Hematopoietic multipotent progenitor cell treated with erythropoietin and hydrocortisone succinate and interleukin-3 and kit ligand, for 4 days (in vitro differentiated cells): ENCODE measurements at regions not wholly inside any gene's neighbourhood (a gene's known extent, or its start where the extent isn't known, plus 50 kb on each side); places are given as distances from the start of the nearest gene placed in this dataset.
A peak's percentile ranks its signal among the peaks of the same experiment; 100 is the strongest.

Experiments
- DNase-seq: peaks from one replicate; pipeline ENCODE4 v3.0.0-alpha.2; 2015

DNA sequence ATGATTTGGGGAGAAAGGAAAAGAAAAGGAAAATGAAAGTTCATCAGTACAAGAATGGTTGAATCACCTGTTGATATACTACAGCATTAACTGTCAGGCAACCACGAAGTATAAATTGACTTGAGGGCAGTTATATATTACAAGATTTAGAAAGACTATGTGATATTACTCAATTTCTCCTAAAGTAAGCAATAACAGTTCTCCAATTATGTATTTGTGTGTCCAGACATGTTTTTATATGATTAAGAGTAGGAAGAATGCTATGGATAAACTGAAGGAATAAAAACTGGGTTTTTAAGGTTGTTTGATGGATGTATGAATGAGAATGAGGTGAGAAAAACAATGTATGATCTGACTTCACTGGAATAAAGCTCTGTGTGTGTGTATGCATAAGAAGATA is 2234.4 kb downstream of the ARAP2 start:
- no peak for DNase-seq

DNA sequence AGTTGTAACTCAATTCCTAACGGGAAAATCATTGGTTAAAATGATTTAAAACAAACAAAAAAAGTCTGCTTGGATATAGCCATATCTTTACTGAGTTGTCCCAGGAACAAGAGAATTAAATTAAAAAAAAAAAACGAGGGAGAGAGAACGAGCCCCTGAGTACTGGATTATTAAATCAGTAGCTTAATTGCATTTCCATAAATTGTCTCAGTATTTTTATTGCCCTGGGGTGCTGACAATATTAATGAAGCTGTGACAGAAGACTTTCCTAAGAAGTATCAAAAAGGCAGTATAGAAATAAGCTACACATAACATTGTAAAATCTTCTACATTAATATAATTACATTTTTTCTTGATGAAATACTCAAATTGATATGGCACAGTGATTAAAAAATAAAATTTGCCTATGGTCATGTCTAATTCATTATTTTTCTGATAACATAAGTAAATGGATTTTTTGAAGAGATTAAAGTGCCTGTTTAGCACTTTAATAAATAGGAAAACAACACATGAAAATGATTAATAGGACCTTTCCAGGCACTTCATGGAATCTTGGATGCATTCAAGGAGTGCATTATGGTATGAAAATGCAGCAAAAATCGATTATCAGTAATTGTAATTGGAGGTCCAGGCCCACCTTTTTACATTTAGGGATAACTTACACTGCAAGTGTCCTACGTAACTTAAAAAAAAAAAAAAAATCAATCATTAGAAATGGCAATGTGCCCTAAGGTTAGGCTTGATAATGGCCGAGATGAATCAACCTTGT is 2233.4 kb downstream of the ARAP2 start:
- no peak for DNase-seq

DNA sequence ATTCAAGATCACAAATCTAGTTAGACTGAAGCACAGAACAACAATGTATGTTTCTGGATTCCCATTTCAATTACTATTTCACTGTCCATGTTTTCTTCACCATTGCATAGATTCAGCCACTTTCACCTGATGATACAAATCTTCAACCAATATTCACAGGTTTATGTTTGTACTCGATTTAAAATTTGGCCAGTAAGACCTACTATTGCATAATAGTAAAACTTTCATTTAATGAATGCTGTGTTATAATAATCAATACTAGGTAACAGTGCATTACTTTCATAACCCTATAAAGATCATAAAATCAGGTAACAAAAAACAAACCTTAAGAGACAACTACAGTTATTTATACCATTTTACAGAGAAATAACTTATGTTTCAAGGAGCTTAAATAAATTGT is 2209.1 kb downstream of the ARAP2 start:
- no peak for DNase-seq

DNA sequence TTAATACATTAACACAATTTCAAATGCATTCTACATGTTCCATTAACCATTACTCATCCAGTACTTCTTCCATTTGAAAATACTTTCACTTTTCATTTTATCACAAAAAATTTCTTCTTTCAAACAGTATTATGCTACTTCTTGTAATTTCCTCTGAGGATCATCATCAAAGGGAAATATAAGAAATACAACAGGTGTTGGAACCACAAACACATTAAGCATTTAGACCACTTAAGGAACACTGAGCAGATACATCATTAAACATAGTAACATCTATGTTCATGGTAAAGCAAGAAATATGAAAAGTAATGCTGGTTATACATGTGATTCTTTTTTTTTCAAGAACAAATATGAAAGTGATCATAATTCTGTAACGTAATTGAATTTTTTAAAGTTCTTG is 2207.0 kb downstream of the ARAP2 start:
- no peak for DNase-seq

DNA sequence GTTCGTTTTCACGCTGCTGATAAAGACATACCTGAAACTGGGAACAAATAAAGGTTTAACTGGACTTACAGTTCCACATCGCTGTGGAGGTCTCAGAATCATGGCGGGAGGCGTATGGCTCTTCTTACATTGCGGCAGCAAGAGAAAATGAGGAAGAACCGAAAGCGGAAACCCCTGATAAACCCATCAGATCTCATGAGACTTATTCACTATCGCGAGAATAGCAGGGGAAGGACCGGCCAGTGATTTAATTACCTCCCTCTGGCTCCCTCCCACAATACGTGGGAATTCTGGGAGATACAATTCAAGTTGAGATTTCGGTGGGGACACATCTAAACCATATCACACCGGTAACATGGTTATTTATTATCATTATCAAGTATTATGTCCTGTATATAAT is 2204.5 kb downstream of the ARAP2 start:
- DNase-seq = no peak

DNA sequence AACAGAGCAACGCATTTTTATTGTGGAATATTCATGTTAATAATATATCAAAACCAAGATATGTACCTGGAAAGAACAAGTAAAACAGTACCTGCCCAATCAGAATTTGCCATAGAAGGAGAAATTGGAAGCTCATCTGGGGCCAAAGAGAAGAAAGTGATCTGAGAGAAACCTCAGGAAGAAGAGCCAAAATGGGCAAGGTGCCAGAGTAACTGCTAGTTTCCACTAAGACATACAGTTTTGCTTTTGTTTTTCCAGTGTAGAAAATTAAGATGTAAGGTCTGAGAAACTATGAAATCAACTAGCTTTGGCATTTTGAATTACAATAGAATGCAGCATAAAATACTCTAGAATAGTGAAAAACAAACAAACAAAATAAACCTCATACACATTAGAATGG is 2201.2 kb downstream of the ARAP2 start:
- DNase-seq = peak; percentile 0

DNA sequence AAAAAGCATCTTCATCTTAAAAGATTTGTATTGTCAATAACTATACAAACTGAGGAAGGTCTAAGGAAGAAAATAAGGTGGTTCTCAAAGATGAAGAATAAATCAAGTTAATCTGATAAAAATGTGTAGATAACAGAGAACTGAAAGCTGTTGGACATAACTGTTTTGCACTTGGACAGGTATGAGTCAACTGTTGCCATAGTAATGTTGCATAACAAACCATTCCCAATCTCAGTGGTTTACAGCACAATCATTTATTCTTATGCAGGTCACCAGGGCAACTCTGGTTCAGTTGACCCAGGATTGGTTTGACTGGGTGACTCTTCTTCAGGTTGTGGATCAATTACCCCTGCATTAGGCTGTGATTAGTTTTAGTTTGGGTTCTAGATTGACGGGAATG is 2197.7 kb downstream of the ARAP2 start:
- no peak for DNase-seq

DNA sequence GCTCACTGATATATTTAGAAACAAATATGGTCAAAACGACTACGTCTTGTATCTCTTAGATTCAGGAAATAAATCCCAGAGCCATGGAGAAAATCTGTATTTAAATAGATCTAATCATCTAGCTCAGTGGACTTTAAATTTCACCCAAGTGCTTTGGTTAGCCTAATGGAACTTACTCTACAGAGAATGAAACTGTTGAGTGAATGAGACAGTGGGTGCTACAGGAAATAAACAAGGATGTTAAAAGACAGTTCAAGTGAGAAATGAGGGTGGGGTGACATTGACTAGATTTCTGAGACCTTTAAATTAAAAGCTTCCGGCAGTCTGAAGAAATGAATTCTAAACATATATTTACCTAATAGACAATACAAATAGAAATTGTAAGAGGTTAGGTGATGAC is 2197.0 kb downstream of the ARAP2 start:
- DNase-seq = no peak

DNA sequence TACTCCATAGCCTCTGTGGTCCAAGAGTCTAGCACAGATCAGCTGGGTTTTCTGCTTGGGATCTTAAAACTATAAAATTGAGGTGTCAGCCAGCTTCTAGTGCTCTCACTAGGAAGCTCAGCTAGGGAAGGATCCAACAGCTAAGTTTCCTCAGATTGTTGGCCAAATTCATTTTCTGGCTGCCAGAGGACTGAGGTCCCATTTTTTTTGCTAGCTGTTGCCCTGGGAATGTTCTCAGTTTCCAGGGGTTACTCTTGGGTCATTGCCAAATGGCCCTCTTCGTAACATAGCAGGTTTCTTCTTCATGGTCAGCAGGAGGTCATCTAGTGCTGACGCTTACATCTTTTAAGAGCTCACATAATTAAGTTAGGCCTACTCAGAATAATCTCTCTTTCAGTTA is 2178.2 kb downstream of the ARAP2 start:
- DNase-seq = no peak

DNA sequence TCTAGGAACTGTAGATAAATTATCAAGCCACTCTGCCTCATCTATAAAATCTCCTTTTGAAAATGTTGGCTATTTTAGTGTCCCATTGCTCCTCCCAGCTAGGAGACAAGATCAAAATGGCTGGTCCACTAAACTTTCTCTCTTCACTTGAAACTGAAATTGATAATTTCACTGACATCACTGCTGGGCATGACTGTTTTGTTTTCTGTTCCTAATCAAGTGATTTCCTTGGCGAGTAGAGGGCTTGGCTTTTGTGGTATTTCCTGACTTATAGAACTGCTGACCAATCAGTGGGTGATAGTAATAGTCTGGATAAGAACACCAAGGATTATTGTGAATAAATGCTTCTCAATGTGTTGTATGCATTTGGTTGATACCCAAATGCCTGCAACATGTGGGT is 2152.9 kb downstream of the ARAP2 start:
- DNase-seq = no peak

DNA sequence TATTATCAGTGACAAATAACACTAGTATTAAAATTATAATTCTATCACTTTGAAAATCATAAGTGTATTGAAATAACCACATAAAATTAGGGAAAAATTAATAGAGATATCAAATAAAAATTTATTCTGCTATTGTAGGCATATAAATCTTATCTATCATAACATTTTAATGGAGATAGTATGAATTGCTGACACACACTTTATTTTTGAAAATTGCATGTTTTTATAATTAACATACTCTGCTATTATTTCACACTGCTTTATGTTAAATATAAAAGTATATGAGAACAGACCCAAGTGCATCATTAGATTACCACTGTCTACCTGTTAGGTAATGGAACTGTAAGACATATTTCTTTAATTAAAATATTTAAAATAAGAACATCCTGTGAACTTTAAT is 2150.2 kb downstream of the ARAP2 start:
- no peak for DNase-seq

DNA sequence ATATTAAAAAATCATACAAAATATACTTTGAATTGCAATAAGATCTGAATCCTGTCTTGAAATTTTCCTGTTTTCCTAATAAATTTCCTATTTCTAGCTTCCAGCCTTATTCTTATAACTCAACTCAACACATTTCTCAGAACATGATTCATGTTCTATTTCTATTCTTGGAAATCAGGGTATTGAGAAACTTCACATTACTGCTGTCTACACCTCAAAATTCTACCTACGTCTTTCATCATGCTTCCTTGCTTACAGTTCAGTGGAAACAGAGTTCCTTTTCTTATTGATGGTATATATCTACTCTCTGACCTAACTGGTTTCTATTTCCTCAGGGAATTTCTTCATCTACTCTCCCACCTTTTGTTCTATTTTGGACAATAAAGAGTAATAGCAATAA is 2139.0 kb downstream of the ARAP2 start:
- no peak for DNase-seq

DNA sequence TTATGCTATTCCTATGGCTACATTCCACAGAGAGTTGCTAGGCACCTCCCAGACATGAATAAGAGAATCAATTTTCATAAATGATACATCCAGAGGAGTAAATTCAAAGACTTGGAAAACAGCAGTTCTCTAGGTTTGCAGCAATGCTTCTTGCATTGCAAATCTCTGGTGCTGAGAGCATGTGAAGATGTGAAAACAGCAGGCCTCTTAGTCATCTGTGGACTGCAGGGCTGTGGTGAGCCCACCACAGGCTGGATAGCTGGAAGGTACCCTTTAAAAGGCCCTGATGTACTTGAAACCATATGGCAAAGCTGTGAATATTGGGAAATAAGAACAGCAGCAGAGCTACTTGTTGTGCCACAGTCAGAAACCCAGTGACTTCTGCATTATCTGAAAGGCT is 2135.9 kb downstream of the ARAP2 start:
- DNase-seq = no peak

DNA sequence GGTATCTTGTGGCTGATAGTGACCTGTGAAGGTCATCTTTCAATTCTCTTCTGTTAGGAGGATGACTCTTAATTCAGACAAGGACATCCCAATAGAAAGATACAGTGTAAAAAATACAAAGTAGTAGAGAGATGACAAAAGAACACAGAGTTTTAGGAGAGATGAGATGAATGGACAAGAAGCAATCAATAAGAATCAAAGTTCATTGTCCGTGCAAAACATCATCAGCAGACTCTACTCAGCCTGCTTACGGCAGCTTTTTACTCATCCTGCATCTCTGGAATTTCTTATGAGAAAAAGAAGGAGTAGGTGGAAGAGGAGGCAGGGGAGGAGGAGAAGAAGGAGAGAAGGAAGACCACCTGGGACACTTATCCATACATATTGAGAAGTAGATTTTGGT is 2131.7 kb downstream of the ARAP2 start:
- DNase-seq = no peak

DNA sequence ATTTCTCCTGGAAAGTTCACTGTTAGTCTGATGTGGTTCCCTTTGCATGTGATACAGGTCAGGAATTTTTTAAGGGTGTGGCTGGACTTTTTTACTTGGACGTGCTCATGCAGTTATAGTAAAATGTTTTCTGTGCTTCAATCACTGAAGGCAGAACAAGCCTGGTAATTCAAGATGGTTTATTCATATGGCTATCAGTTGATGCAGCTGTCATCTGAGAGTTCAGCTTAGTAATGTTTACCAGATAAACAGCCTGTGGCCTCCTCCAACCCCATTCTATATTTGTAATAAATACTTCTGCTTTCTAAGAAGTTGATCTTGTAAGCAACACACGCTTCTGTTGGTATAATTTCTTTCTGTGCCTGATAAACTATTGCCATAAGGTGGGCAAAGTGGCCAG is 2105.9 kb downstream of the ARAP2 start:
- DNase-seq = no peak

DNA sequence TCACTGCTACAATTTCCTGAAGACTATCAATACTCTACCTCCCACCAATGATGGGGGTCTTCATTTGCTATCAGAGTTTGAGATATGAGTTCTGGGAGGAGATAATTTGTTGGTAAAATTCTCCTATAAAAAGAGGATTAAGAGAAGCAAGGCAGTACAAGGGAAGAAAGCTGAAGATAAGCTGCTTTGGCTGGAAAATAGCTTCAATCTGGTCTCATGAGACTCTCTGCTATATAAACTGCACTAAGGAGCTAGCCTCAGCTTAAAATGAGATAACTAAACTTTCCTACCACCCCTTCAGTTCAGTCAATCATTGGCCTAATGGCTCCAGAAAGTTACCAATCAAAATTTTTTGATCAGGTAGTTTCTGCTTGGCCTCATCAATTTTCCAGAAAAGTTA is 2105.0 kb downstream of the ARAP2 start:
- DNase-seq = no peak

DNA sequence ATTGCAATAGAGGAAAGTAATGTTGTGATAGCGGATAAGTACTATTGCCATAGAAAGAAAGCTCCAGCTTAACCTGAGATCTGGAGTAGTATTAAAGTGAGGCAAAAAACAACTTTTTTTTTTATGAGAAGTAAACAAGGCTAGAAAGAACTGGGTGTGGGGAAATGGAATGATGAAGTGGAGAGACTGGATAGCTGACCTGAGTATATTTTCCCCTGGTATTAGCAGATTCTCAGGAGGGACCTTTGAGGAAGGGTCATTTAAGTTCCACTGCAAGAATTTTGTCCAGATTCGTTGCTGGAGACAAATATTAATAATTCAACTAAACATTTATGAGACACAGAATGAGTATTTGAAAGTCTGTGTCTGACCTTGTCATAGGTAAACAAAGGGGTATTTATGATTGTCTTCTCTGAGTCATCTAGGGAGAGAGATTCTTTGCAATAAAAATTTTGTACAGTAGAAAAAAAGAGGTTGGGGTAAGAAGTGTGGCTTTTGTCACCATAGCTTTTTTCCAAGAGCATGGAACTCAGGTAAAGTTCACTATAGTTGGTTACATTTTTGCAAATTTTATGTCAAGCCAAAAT is 2095.9 kb downstream of the ARAP2 start:
- DNase-seq = no peak

DNA sequence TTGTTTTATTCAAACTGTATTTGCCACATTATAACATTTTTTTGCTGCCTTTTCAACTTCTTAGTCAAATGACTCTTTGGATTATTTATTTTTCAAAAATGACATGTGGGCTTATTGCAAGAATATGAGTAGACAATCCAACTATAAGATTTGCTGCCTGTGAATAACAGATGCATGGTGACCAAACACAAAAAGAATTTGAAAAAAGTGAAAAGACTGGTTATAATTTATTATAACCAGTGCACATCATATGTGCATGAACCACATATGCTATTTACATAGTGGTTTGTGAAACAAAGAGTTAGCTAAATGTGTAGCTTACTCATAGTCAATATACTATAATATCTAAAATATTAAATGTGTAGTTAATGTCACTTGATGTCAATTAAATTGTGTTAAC is 2086.8 kb downstream of the ARAP2 start:
- no peak for DNase-seq

DNA sequence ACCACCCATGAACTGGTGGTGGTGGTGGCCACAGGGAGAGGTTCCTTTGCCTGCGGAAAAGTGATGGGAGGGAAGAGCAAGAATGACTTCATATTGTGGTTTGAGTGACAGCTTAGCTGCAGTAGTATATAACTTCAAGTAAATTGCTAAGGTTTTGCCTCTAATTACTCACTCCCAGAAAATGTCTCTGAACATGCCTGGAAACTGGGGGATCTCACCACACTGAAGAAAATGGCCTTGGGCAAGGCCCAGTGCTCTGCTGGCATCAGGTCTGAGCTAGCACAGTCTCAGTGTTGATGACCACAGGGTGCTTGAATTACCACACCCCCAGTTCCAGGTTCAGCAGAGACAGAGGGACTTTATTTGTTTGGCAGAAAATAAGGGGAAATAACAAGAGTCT is 2085.4 kb downstream of the ARAP2 start:
- DNase-seq = no peak

DNA sequence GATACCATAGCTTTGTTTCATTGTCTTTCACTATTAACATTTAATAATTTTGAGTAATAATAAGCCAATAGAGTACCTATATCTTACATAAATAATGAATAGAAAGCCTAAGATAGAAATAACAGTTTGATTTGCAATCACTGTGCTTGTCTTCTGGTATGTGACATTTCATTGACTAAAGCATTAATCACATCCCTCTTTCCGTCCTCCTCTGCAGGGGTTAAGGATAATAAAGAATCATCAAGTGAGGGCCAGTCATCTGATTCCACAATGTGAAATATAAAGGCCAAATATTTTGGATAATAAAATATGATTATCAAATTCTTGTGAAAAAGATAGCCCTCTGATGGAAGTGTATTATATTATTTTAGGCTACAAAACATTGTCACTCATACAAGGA is 2073.4 kb downstream of the ARAP2 start:
- no peak for DNase-seq

DNA sequence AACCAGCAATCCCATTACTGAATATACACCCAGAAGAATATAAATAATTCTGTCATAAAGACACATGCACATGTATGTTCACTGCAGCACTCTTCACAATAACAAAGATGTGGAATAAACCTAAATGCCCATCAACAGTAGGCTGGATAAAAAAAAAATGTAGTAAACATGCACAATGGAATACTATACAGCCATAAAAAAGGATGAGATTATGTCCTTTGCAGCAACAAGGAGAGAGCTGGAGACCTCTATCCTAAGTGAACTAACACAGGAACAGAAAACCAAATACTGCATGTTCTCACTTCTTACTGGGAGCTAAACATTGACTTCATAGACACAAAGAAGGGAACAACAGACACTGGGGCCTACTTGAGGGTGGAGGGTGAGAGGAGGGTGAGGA is 2067.7 kb downstream of the ARAP2 start:
- DNase-seq = no peak

DNA sequence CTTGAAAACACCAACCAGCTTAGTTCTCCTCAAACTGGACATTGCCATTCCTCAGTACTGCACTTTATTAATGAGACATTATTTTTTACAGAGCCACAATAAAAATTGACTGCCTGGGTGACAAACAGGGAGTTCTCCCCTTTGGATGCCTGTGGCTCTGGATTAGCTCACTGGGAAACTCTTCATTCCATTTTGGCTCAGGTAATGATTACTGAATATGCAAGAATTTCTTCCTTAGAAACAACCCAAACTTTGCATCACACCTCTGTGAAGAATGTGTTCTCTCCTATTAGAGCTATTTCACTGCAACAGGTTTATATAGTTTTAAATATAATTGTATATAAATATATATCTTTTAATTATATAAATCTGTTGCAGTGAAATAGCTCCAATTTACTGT is 2065.8 kb downstream of the ARAP2 start:
- DNase-seq = no peak

DNA sequence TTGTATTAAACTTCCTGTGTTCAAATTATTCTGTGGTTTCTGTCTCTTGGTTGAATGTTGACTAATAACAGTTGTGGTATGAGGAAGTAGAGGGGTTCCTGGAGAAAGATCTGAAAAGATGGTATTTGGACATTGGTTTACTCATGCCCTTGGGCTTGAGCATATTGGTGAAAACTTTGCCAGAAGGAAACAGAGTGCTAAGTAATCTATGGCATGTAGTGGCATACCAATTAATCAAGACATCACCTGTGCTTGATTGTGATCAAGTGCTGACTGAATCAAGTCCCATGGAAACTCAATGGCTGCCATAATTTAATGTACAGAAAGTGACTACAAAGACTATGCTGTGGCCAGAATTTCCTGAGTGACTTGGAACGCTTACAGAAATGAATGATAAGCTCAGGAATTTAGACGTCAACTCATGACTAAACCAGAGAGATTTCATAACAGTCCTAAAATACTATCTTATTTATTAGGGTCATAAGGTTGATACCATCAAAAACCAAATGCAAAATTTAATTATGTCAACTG is 2062.9 kb downstream of the ARAP2 start:
- DNase-seq = no peak

DNA sequence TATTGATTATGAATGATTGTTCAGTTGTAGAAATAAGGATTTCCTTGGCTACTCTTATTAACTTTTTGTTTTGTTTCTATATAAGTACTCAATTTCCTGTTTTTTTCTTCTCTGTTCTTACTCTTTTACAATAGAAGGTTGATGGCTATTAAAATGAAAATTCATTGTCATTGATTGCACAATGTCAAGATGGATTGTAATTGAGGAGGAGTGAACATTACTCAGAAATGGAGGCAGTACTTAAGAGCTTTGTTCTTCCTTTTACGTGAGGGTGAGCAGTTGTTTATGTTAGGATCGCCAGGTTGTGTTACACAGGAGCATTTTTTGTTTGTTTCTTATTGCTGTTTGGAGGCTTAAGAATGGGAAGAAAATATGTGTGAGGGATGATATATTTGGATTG is 2062.4 kb downstream of the ARAP2 start:
- DNase-seq = no peak

DNA sequence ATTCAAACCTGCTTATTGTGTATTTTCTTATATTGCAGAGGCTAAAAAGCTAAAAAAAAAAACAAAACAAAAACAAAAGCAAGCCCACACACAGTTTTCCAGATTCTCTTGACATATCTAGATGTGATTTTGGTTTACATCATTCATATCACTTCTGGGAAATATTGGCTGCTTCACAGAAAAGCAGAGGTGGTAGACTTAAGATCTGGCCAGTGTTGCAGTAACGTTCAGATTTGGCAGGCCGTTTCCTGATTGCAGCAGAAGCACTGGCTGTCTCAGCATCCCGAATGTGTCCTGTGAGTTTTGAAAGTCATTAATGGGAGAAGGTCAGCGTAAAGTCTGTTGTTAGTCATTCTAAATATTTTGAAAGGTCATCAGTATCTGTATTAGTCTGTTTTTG is 2062.0 kb downstream of the ARAP2 start:
- DNase-seq = no peak
